ENCODE measurements at regions not wholly inside any gene's neighbourhood (a gene's known extent, or its start where the extent isn't known, plus 50 kb on each side); places are given as distances from the start of the nearest gene placed in this dataset.

GRCh38 chr1:172751683-172752082 lies 92.8 kb downstream of the FASLG start (continued):
- no peak for TF ChIP-seq CBX5 (IDR thresholded peaks at IDR 0.05; ENCODE audit: low read depth, low read length)
- no peak for TF ChIP-seq MAFK (IDR thresholded peaks at IDR 0.05; ENCODE audit: low read depth, low read length)
- no peak for TF ChIP-seq NRF1 (IDR thresholded peaks at IDR 0.05; ENCODE audit: low read depth, low read length)

Data from H1 (cell line).